NCI-H526 (cell line): ENCODE measurements at regions not wholly inside any gene's neighbourhood (a gene's known extent, or its start where the extent isn't known, plus 50 kb on each side); places are given as distances from the start of the nearest gene placed in this dataset.
"Not testable (repeated sequence)": the region's sequence is repeated elsewhere in the genome, so short reads cannot be mapped to it uniquely, and the experiment has no call there.

ENCODE experiments used
- DNase-seq, 2 experiments: peaks; one replicate each; lab custom pipeline; 2025; lab: John Stamatoyannopoulos, UW

DNA sequence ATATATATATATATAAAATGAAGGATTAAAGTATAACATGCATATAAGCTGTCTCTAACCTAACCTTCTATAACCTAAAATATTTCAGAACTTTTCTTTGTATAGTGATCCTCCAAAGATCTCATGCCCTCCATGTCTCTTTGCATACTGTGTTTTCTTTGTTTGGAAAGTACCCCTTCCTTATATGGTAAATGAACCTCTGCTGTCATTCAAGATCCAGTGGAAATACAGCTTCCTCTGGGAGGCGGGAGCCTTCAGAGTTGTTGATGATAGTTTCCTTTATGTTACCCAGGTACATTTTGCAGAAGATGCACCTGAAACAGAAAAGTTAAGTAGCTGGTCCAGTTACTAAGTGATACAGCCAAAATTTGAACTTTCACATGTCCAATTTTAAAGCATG is 233.3 kb upstream of the FOXP2 start:
- DNase-seq = no peak

DNA sequence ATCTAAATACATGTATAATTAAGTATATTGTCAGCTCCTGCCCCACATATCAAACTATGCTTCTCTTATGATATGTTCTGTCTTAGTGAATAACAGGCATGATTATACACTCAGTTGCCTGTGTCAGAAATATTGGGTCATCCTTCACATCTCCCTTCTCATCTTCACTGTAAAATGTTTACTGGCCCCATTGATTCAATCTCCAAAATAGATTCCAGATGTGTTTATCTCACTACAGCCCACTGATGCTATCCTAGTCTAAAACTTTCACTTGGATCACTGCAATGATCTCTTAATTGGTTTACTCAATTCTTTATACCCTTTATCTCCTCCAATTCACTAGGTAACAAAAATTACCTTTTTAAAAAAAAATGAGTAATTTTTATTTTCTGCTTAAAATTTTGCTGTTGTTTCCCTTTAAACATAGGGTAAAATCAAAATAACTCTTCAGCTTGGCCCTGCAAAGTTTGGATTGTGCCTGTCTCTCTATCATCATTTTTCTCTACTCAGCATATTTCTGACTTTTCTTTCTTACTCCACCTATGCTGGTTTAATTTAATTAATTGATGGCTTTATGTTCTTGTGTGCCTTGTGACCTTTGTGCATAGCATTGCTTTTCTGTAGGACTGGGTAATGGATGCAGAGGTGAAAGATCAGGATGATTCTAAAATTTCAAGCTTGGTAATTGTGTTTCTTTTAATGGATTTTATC is 233.9 kb upstream of the FOXP2 start:
- no peak for DNase-seq

DNA sequence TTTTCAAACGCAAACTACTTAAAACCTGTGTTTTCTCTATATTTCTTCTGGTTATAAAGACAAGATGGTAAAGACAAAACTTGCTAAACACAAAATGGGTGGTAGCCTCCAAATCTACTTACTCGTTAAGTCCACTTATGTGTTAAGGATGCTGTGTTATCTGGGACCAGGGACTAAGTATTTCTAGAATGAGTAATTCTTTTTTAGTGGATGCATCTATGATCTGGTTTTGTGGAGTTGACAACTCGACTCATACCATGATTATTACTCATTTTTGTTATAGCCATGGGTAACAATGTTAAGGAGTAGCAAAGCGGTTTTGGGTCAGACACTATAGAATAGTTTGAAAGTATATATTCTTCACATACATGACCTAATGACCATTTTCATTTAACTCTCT is 239.5 kb upstream of the FOXP2 start:
- no peak for DNase-seq

DNA sequence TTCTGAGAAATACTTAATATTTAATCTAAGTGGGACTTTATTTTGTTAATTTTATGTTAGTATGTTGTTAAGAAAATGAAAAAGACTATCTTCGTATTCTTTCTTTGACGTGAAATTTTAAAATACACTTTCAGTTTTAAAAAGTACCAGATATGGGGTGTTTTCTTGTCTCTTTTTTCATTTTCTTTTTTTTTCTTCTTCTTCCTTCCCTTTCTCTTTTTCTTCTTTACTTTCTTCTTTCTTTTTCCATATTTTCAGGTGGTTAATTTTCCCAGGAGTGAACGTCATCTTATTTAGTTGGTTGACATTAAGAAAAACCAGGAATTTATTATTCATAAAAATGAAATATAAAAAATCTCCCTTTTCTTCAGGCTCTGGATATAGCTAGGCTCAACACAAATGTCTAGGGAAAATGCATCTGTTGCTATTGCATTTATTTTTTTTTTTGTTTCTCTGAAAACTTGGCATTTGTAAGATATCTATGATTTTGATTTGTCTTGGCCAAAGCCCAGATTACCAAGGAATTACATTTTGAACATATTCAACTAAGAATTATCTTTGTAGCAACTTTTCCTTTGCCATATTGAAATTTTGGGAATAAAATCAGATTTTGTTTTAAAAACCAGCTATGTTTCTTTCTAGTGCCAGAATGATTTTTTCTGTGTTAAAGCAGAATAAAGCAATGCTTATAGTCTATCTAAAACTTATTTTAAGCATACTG is 241.3 kb upstream of the FOXP2 start:
- DNase-seq = no peak

DNA sequence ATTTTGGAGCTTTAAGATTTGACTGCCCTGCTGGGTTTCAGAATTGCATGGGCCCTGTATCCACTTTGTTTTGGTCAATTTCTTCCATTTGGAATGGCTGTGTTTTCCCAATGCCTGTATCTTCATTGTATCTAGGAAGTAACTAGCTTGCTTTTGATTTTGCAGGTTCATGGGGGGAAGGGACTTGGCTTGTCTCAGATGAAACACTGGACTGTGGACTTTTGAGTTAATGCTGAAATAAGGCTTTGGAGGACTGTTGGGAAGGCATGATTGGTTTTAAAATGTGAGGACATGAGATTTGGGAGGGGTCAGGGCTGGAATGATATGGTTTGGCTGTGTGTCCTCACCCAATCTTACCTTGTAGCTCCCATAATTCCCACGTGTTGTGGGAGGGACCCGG is 245.2 kb upstream of the FOXP2 start:
- not testable (repeated sequence) for DNase-seq

DNA sequence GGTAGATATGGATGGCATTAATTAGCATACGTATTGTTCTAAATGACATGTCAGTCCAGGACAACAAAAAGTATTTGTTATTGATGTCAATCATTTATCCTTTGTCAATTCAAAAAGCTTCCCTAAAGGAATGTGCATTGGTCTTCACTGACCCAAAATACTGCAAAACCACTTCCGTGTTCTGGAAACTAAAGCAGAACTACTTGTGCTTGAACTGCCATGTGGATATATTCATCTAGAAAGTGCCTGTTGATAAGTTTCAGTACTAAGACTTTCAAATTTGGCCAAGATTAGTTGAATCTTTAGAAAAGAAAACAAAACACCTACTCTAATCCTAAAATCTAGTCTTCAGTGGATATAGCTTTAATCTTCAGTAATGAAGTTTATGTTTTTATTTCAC is 242.1 kb upstream of the PPP1R3A start:
- DNase-seq = no peak

DNA sequence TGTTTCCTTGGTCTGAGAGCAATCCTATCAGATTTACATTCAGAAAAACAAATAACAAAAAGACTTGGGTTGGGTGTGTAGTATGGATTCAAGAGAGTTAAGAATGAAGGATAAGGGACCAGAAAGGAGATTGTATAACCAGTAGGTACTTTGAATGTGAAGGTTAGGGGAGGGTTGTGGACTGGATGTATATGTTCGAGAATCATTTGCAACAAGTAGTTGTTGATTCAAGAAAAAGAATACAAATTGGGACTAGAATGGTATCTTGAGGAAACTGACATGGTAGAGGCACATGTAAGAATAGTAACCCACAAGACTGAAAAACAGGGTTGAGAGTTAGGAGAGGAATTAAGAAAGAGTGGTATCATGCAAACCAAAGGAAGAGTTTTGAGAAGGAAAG is 240.0 kb upstream of the PPP1R3A start:
- no peak for DNase-seq

DNA sequence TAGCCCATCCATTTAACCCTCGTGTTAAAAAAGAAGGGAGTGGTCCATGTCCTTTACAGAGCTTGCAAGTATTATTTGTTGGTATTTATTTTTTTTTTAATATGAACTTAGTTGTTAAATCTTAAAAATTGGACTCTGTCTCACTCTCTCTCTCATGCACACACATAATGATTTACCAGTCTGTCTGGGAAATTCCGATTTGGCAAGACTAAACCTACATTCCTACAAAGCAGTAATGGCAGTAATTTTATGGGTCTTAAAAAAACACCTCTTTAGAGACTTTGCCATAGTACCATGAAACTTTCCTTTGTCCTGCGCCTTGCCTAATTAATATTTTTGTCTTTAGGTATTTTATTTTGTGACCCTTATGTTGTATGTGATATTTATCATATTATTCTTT is 239.5 kb upstream of the PPP1R3A start:
- no peak for DNase-seq

DNA sequence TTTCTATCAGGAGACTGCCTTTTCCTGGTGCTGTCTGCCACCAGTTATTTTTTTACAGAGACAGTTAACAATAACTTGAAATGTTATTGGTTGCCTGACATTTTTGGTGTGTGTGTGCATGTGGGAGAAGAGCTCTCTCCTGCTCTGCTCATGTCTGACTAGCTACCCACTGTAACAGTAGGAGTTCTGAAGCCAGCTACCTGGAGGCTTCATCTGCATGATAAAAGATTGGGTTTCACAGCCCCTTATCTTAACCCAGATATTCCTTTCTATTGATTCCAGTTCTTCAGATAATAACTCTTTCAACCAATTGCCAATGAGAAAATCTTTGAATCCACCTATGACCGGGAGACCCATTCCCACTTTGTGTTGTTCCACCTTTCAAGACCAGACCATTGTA is 237.4 kb upstream of the PPP1R3A start:
- DNase-seq = no peak

DNA sequence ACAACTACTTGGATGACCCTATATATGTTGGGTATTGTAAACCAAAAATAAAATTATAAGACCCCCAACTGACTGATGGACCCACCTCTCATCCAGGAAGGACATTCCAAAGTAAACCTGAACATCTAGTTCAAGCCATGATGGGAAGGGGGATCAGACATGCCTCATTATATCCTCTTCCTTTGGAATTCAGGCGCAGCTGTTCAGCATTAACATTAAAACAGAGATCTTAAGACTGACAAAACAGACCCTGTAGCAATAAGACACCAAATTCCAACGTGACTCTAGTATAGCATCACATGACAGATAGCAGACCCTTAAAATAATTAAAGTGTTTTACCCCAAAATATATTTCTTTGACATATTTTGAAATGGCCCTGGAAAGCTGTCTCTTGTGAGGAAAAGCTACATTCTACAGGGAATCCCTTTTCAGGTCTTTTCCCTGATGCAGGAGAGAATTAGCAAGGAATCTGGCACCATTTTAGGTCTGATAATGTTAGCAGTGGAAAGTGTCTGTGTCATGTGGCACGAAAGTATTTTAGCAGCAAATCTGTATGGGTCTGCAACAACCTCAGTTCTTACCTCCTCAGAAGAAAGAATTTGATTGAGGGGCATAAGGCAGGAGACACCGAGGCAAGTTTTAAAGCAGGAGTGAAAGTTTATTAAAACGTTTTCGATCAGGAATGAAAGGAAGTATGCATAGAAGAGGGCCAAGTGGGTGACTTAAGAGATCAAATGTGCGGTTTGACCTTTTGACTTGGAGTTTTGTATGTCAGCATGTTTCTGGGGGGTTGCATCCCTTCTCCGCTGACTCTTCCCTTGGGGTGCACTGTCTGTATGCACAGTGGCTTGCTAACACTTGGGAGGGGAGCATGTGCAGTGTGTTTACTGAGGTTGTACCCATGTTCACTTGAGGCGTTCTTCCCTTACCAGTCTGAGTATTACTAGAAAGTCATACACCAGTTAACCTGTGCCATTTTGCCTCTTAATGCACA is 236.6 kb upstream of the PPP1R3A start:
- DNase-seq = no peak

DNA sequence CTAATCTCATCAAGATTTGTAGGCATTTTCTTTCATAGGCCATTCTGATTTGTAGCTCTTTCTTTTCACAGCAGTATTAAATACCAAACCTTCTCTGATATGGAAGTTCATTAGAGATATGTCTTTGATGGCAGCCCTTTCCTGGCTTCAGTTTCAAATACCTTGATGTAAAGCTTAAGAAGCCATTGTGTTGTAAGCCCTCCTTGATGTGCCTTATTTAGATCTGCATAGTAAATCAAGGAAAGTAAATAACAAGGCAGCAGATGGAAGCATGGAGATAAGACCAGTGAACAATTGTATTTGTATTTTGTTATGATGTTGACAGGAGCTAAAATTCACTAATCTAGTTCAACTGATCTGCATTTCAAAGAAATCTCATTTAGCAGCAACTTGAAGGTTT is 234.9 kb upstream of the PPP1R3A start:
- DNase-seq = no peak

DNA sequence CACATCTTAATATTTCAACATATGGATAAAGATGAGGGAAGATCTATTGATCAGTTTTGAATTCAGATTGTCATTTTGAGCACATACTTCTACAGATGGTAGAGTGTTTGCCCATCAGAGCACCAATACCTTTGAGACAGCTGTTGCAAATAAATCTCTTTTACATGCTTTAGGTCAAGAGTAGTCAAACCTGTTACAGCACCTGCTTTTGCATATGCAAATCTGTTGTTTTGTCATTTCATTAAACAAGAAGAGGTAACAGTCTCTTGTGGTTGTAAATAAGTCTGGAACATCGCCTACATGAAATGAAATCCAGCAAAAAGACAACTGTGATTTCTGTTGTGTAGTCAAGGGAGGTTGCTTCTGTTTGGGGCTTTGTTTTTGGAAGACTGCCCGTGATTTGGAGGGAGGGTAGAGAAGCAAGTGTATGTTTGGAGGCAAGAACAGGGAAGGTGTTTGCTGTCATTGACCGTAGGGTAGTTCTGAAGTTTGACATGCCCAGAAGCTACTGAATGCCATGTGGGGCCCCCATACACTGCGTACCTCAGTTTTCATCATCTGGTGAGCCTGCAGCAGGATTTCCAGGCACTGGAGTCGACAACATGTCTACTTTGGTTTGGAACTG is 233.6 kb upstream of the PPP1R3A start:
- DNase-seq = peak; percentile 19 to 73

DNA sequence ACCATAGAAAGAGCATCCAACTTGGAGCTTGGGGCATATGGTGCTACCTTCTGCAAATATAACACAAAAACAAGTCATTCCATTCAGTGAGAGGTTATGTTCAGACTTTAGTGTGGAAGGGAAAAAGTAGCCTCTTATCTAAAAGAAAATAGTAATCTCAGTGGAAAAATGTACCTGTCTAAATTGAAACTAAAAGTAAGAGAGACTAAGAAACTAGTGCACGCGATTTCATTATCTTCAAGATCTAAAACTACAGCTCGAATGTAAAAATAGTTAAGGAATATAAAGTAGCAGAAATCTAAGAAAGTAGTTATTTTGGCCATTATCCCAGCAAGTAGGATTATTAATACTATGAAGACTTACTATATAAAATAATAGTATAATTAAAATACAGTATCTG is 233.0 kb upstream of the PPP1R3A start:
- DNase-seq = no peak

DNA sequence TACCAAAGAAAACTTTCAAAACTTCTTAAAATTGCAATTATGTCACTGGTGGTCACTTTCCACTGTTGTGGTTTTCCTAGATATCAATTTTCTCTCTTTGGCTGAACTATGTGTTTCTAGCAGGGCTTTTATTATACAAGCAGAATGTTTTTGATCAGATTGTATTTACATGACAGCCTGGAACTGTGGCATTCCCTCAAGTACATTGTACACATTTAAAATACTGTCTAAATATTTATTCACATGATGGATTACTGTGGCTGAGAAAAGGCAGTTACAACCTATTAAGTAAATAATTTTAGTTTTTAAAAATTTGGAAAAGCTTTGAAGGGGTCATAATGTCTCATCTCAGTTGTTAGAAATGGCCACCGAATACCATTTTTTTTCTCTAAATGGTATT is 231.9 kb upstream of the PPP1R3A start:
- DNase-seq = peak in 1 of 2 experiments; percentile 30

DNA sequence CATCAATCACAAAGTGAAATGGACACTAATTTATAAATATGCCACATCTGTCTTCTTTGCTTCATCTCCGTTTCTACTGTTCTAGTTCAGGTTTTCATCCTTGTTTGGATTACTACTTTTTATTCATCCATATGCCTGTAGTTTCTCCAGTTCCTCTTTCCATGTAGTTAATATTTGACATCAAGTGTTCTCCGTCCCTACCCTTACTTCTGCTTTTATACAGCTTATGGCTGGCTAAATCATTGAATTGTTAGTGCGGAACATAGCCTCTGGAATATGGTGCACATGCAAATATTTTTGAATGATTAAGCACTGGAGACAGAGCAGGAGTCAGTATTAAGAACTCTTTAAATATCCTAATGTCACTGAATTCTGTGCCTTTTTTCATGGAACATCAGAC is 230.0 kb upstream of the PPP1R3A start:
- DNase-seq = peak; percentile 74 to 85

DNA sequence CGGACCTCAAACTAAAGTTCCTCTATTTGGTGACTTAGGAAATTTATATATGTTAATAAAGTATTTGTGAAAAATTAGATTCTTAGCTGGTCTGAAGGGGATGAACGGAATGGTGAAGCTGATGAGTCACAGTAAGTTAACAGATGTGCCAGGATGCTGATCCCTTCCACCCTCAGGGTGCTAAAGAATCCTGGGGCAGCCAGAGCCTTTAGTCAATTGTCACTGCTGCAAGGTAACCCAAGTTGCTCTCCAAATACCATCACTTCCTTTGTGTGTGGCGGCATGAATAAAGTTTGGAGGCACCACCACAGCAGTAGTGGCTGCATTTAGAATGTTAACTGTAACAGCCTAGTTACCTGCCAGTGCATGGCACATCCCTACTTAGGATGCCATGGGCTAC is 222.6 kb upstream of the PPP1R3A start:
- DNase-seq = no peak

DNA sequence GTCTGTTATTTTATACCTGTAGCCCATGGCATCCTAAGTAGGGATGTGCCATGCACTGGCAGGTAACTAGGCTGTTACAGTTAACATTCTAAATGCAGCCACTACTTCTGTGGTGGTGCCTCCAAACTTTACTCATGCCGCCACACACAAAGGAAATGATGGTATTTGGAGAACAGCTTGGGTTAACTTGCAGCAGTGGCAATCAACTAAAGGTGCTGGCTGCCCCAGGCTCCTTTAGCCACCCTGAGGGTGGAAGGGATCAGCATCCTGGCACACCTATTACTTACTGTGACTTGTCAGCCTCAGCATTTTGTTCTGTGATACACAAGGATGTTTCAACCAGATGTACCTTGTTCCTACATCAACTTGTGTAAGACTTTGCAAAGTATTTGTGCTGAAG is 221.8 kb upstream of the PPP1R3A start:
- no peak for DNase-seq

DNA sequence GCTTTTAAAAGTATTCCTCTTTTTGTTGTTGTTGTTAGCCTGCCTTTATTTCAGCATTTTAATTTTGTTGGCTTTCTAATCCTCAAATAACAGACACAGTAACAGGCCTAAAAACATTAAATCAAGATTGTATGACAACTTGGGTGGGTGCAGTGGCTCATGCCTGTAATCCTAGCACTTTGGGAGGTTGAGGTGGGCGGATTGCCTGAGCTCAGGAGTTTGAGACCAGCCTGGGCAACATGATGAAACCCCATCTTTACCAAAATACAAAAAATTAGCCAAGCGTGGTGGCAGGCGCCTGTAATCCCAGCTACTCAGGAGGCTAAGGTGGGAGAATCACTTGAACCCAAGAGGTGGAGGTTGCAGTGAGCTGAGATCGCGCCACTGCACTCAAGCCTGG is 220.9 kb upstream of the PPP1R3A start:
- not testable (repeated sequence) for DNase-seq

DNA sequence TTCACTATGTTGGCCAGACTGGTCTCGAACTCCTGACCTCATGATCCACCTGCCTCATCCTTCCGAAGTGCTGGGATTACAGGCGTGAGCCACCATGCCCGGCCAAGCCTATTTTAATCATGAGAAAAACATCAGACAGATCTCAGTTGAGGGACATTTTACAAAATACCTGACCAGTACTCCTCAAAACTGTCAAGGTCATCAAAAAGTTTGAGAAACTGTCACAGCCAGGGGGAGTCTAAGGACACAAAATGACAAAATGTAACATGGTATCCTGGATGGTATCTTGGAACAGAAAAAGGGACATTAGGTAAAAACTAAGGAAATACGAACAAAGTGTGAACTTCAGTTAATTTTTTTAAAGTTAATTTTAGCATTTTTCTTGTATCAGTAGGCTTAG is 219.8 kb upstream of the PPP1R3A start:
- no peak for DNase-seq

DNA sequence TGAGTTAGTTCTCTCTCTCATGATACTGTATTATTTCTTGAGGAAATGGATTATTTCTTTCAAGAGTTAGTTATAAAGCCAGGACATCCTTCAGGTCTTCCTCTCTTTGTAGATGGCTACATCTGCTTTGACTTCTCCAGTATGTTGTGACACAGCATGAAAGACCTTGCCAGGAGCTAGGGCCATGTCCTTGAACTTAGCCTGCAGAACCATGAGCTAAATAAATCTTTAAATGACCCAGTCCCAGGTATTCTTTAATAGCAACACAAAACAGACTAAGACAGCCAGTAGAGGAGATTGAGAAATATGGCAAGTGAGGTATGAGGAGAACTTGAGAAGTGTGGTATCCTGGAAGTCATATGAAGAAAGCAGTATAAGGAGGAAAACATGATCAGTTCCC is 214.9 kb upstream of the PPP1R3A start:
- DNase-seq = no peak

DNA sequence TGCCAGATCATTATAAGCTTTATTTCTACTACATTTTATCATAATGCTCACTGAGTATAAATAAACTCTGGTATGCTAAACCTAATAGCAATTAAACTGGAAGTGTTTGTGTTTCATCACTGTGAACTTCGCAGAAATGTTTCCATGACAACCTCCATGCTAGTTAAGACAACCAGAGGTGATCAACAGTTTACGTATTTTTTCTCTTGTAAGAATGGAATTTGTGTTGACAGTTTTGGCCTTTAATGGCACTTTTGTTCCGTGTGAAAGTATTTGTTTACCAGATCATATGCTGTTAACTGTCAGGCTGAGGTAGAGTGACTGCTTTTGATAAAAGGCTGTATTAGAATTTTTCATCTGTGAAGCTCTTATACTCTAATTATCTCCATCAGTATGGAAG is 212.1 kb upstream of the PPP1R3A start:
- peak in 1 of 2 experiments; percentile 18 for DNase-seq

DNA sequence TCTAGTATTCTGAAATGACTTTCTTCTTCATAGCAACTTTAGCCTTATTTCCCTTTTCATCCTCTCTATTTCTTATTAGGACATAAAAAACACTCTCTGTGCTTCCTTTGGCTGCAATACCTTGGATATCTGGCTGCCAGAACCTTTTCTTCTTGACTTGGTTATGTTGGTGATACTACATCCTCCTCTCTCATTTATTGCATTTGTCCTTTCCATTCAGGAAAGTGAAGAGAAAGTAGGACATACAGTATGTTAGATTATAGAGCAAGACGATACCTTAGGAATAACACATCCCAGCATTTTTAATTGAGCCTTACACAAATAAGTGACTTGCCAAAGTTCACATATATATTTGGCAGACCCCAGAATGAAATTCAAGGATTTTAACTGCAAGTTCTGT is 210.1 kb upstream of the PPP1R3A start:
- no peak for DNase-seq
